SJCRH30 (cell line): ENCODE measurements at regions not wholly inside any gene's neighbourhood (a gene's known extent, or its start where the extent isn't known, plus 50 kb on each side); places are given as distances from the start of the nearest gene placed in this dataset.

Source experiments
- DNase-seq, 2 experiments: peaks; one replicate each; pipeline ENCODE4 v3.0.0-alpha.2; 2015 to 2020
- H3K27ac ChIP-seq: fragments of 250-450 bp; sonication (Bioruptor Pico); 2 replicates; pipeline ENCODE4 v1.5.1; 2020; ENCODE audit warnings: mild to moderate bottlenecking, moderate library complexity
- H3K27me3 ChIP-seq: fragments of 250-450 bp; sonication (Bioruptor Pico); 2 replicates; pipeline ENCODE4 v1.5.1; 2020; ENCODE audit warnings: mild to moderate bottlenecking, moderate library complexity
- H3K36me3 ChIP-seq: fragments of 250-450 bp; sonication (Bioruptor Pico); 2 replicates; pipeline ENCODE4 v1.5.1; 2020; ENCODE audit warnings: mild to moderate bottlenecking, moderate library complexity
- H3K4me1 ChIP-seq: fragments of 250-450 bp; sonication (Bioruptor Pico); 2 replicates; pipeline ENCODE4 v1.5.1; 2020; ENCODE audit warnings: mild to moderate bottlenecking, moderate library complexity
- H3K4me3 ChIP-seq: fragments of 250-450 bp; sonication (Bioruptor Pico); 2 replicates; pipeline ENCODE4 v1.5.1; 2020; ENCODE audit warnings: mild to moderate bottlenecking, moderate library complexity
- H3K9me3 ChIP-seq: fragments of 250-450 bp; sonication (Bioruptor Pico); replicated peaks from 2 replicates; pipeline ENCODE4 v1.5.1; 2020; ENCODE audit warnings: mild to moderate bottlenecking, moderate library complexity

DNA sequence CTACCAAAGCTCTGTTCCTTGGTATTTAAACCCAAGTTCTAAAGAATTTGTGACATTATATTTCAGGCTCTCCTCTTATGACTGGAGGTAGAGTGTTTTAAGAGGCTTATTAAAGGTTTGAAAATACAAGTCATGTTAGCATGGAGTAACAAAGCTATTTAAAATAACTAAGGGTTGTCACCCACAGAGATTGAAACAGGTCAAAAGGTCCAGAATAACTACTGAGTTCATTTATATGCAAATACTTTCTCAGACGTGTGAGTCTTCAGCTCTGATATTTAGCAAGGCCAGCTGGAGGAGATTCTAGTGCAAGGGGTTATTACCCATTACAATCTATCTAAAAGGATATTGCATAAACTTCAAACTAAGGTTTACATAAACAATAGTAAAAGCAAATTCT, 1538.8 kb upstream of the CDH8 start:
- no peaks in the 10 kb centered on the region for H3K36me3 ChIP-seq
- H3K4me3 ChIP-seq: no peak overlapping the region
- no peaks in the 10 kb centered on the region for H3K9me3 ChIP-seq
- no peaks in the 10 kb centered on the region for H3K27me3 ChIP-seq
- no peak overlapping the region for H3K27ac ChIP-seq
- H3K4me1 ChIP-seq: no peaks in the 10 kb centered on the region
- DNase-seq: no peak

DNA sequence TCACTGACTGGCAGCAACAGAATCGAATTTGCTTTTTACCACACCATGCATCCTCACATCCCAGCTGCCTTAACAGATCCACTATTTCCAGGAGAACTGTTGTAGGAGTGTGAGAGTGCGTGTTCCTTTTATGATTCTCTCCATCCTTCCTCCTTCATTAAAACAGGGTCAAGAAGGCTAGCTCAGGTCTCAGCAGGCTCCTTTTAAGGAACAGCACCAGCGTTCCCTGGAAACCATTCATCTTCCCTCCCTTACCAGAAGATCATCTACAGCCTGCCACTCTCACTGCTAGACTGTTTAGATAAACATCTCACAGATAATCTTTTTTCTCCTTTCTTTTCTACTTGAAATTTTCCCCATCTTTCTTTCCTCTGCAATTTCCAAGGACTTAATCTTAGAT, 1531.9 kb upstream of the CDH8 start:
- no peak for DNase-seq
- no peaks in the 10 kb centered on the region for H3K4me1 ChIP-seq
- H3K9me3 ChIP-seq: no peaks in the 10 kb centered on the region
- no peaks in the 10 kb centered on the region for H3K27me3 ChIP-seq
- H3K27ac ChIP-seq: no peak overlapping the region
- no peak overlapping the region for H3K4me3 ChIP-seq
- no peaks in the 10 kb centered on the region for H3K36me3 ChIP-seq

DNA sequence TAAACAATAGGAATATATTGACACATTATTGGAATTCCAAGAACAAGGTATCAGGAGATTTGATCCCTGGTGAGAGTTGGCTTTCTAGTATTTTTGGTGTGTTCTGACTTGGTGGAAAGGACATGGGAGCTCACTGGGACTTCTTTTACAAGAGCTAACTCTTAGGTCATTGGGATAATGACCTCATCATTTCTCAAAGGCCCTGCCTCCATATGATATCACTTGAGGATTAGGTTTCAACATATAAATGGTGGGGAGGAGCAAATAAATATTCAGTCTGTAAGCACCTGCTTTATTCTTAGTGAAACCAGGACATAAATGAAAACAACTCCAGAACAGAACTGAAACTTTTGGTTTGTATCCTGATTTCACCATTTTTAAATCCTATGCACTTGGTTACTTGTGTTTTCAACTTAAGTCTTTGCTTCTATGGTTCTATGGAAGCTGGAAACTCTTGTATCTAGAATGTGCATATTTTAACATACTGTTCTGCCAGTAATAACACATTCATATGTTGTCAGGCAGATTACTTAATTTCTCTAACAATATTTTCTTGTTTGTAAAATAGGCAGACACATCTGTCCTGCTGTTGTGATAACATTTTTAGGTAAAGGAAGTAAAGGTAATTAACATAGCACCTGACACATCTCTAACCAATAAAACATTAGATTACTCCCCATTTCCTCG, 1527.7 kb upstream of the CDH8 start:
- no peaks in the 10 kb centered on the region for H3K36me3 ChIP-seq
- H3K27me3 ChIP-seq: no peaks in the 10 kb centered on the region
- peak in 1 of 2 experiments; percentile 1 for DNase-seq
- no peaks in the 10 kb centered on the region for H3K4me1 ChIP-seq
- H3K4me3 ChIP-seq: no peak overlapping the region
- H3K9me3 ChIP-seq: no peaks in the 10 kb centered on the region
- no peak overlapping the region for H3K27ac ChIP-seq

DNA sequence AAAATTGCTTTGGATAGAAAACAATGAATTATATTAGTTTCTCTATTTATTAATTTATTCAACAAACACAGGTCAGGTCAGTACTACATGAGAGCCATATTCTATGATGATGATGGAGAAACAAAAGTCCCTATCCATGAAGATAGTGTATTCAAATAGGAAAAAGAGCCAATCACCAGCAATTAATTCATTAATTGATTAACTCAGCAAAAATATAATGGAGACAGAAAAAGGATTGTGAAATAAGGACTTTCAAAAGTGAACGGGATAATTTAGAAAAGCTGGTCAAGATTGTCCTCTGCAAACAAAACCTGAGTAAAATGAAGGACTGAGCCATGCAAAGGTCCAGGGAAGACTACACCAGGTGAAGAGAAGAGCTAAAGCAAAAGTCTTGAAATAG, 1517.7 kb upstream of the CDH8 start:
- no peak overlapping the region for H3K27ac ChIP-seq
- H3K4me1 ChIP-seq: no peaks in the 10 kb centered on the region
- no peak for DNase-seq
- no peaks in the 10 kb centered on the region for H3K36me3 ChIP-seq
- H3K27me3 ChIP-seq: no peaks in the 10 kb centered on the region
- H3K9me3 ChIP-seq: no peaks in the 10 kb centered on the region
- H3K4me3 ChIP-seq: no peak overlapping the region

DNA sequence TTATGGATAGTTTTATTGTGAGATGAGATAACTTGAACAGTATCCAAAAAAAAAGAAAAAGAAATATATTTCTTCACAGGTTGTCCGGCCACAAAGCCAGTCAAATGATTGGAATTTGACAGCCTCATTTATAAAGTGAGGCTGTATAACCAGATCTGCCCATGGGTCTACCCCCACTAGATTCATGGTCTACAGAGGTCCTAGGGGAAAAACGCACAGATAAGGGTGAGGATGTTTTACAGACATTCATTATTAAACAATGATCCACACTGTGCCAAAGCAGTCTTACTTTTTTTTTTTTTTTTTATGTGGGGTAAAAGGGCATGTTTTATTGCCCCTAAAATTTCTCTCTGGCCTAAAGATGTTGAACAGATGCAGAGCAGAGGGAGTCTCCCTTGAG, 1503.0 kb upstream of the CDH8 start:
- no peak for DNase-seq
- Histone ChIP-seq H3K4me1 (no peaks in the 10 kb centered on the region), H3K36me3 (no peaks in the 10 kb centered on the region), H3K9me3 (no peaks in the 10 kb centered on the region), H3K27ac (no peak overlapping the region), H3K27me3 (no peaks in the 10 kb centered on the region), H3K4me3 (no peak overlapping the region)

DNA sequence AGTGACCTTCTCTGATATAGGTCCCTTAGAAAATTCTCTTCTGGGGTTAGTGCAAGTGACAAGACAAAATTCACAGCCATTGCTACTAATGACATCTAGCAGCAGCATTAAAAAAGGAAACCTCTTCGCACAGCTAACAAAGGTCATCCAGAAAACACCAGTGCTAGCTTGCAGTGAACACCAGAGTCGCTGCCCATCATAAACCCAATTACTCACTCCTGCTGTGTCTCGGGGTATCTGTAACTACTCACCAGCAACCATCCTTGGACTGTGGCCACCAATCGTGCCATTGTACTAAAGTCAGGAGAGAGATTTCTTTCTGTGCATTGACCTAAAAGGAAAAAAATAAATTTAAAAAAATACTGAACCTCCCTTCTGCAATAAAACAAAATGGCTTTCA, 1494.7 kb upstream of the CDH8 start:
- H3K9me3 ChIP-seq: 0 out of 2 replicates have a peak, but pooled peaks cover 2% of the 10 kb centered on the region
- no peaks in the 10 kb centered on the region for H3K4me1 ChIP-seq
- DNase-seq: no peak
- no peaks in the 10 kb centered on the region for H3K27me3 ChIP-seq
- H3K36me3 ChIP-seq: no peaks in the 10 kb centered on the region
- no peak overlapping the region for H3K27ac ChIP-seq
- no peak overlapping the region for H3K4me3 ChIP-seq

DNA sequence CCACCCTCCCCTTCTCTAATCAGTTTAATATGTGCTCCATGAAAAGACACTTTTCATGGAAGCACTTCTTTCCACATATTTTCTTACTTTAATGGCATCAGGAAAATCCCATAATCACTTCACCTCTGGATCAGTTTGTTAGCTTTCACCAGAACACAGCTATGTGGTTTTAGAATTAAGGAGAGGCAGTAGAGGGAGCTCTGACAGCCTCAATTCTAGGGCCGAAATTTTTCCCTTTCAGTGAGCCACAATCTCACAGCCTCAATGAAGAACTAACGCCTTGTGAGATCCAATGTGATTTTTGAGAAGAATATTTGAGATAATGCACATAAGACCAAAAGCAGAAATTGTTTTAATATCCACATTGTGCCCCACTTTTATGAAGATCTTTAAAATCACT, 1494.0 kb upstream of the CDH8 start:
- no peak for DNase-seq
- H3K4me1 ChIP-seq: no peaks in the 10 kb centered on the region
- no peak overlapping the region for H3K27ac ChIP-seq
- H3K9me3 ChIP-seq: 0 out of 2 replicates have a peak, but pooled peaks cover 2% of the 10 kb centered on the region
- H3K36me3 ChIP-seq: no peaks in the 10 kb centered on the region
- no peaks in the 10 kb centered on the region for H3K27me3 ChIP-seq
- H3K4me3 ChIP-seq: no peak overlapping the region

DNA sequence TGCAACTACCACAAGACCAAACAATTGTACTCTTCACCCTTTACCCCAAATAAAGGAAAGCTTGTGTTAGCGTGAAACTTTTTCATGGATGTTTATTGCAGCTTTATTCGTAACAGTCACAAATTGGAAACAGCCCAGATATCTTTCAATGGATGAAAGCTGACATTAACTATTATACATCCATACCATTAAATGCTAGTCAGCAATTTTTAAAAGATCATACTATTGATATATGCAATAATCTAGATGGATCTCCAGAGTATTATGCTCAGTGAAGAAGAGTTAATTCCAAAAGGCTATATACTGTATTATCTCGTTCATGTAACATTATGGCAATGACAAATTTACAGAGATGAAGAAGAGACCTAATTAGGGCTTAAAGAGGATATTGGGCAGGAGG, 1491.2 kb upstream of the CDH8 start:
- Histone ChIP-seq H3K4me1 (no peaks in the 10 kb centered on the region), H3K36me3 (no peaks in the 10 kb centered on the region), H3K9me3 (0 out of 2 replicates have a peak, but pooled peaks cover 2% of the 10 kb centered on the region), H3K27me3 (no peaks in the 10 kb centered on the region), H3K4me3 (no peak overlapping the region), H3K27ac (no peak overlapping the region)
- no peak for DNase-seq

DNA sequence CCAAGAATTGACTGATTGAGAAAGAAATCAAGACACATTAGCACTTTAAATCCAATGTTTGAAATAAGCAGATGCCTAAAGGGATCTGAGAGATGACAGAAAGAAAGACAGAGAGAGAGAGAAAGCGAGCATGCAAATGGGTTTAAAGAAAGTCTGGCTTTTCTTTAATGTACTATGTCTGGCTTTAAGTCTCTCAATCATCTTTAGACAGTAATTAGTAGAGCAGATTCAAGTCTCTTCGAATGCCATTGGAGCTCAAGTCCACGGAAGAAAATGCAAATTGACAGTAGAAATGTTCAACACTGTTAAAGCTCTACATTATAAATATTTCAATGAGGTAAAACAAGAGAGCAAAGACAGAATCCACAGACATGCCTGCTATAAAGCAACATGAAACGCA, 1480.2 kb upstream of the CDH8 start:
- Histone ChIP-seq H3K9me3 (no peaks in the 10 kb centered on the region), H3K4me3 (no peak overlapping the region), H3K36me3 (no peaks in the 10 kb centered on the region)

DNA sequence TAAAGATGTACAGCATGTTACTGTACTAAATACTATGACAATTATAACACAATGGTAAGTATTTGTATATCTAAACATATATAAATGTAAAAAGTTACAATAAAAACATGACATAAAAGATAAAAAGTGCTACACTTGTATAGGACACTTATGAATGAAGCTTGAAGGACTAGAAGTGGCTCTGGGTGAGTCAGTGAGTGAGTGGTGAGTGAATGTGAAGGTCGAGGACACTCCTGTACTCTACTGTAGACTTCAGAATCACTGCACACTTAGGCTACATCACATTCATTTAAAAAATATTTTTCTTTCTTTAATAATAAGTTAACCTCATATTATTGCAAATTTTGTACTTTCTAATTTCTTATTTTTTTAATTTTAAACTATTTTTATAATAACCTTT, 1476.7 kb upstream of the CDH8 start:
- Histone ChIP-seq H3K9me3 (no peaks in the 10 kb centered on the region), H3K4me3 (no peak overlapping the region), H3K27me3 (no peaks in the 10 kb centered on the region), H3K27ac (no peak overlapping the region), H3K4me1 (no peaks in the 10 kb centered on the region), H3K36me3 (no peaks in the 10 kb centered on the region)
- DNase-seq: no peak

More for the DNA sequence above, 1480.2 kb upstream of the CDH8 start:
- no peaks in the 10 kb centered on the region for H3K27me3 ChIP-seq
- no peak for DNase-seq
- no peaks in the 10 kb centered on the region for H3K4me1 ChIP-seq
- H3K27ac ChIP-seq: no peak overlapping the region

DNA sequence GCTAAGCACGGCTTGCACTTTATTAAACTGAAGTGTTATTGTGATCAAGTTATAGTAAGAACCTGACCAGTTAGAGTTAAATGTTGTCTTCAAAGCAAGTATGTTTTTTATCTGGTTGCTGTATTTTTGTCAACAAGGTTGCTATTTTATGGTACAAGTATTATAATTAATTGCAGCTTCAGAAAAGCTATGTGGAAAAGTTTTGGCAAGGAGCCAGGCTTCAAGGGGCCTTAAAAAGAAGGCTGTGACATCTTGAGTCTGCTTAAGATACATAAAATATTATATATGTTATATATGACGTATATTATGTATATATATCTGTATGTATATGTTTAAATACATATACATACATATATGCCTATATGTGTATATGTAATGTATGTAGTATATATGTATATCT, 1461.2 kb upstream of the CDH8 start:
- Histone ChIP-seq H3K4me3 (no peak overlapping the region), H3K36me3 (no peaks in the 10 kb centered on the region), H3K4me1 (no peaks in the 10 kb centered on the region), H3K27me3 (no peaks in the 10 kb centered on the region), H3K27ac (no peak overlapping the region), H3K9me3 (no peaks in the 10 kb centered on the region)
- no peak for DNase-seq

DNA sequence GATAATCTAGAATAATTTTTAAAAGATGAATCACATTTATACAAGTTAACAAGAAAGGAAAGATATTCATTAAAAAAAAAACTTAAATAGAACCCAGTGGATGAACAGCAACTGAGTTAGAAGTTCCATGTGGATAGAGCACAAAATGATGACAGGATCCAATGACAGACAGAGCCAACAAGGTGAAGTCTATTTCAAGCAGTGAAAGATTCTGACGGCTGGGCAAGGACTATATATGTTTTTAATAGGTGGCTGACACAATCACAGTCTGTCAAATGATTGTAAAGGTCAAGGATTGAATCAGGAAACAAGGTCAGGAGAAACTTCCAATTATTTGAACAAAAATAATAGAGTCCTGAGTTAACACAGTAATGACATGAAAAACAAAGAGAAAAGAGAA, 1460.0 kb upstream of the CDH8 start:
- Histone ChIP-seq H3K4me1 (no peaks in the 10 kb centered on the region), H3K27me3 (no peaks in the 10 kb centered on the region), H3K36me3 (no peaks in the 10 kb centered on the region), H3K27ac (no peak overlapping the region), H3K9me3 (no peaks in the 10 kb centered on the region), H3K4me3 (no peak overlapping the region)
- no peak for DNase-seq

DNA sequence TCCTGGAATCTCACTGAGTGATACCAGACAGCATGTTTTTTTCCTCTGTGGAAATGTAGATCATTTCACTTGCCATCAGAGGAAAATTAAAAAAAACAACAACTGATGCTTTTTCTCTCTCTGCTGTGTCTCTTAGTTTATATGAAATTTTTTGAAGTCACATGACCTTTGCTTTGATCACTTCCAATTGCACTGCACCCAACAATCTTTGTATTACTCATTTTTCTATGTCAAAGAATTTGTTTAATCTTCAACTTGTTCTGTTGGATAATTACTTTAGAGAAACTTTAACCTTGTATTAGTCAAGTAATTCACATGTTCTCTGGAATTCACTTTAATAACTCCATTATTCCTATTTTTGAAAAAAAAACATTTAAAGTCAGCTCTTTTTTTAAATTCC, 1452.7 kb upstream of the CDH8 start:
- H3K4me3 ChIP-seq: no peak overlapping the region
- no peak overlapping the region for H3K27ac ChIP-seq
- H3K9me3 ChIP-seq: no peaks in the 10 kb centered on the region
- DNase-seq: no peak
- H3K36me3 ChIP-seq: no peaks in the 10 kb centered on the region
- H3K27me3 ChIP-seq: no peaks in the 10 kb centered on the region
- no peaks in the 10 kb centered on the region for H3K4me1 ChIP-seq

DNA sequence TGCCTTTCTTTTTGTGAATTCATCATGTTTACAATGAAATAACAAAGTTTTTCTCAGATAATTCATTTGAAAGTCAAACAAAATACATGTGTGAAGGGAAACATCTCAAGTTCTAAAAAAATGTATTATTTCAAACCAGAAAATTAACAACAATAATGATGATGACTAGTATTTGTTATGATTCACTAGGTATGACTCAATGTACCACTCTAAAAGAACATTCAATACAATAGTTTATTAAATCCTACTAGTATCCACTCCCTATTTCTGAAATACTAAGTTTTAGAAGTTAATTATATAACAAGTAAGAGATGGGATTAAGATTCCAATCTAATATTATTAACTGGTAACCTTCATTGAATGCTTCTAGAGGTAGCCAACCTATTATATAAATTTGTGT, 1444.8 kb upstream of the CDH8 start:
- no peak for DNase-seq
- Histone ChIP-seq H3K4me1 (no peaks in the 10 kb centered on the region; the same call in 1 of the 2 replicates), H3K36me3 (no peaks in the 10 kb centered on the region), H3K27me3 (no peaks in the 10 kb centered on the region), H3K27ac (no peak overlapping the region), H3K4me3 (no peak overlapping the region), H3K9me3 (no peaks in the 10 kb centered on the region)

DNA sequence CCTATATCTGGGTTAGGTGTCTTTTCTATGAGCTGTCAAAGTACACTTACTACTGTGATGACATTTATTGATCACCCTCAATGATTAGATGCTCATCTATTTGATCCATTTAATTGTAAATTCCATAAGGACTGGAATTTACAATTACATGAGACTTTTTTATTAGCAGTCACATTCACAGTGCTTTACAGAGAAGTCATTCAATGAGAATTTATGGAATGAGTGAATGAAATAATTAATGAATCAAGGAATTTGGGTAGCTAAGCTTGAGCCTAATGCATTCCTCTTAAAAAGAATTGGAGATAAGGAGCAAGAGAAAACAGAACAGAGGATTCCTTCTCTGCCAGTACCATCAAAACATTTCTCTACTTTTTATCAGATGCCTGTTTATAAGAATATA, 1437.5 kb upstream of the CDH8 start:
- Histone ChIP-seq H3K4me1 (no peaks in the 10 kb centered on the region; the same call in 1 of the 2 replicates), H3K36me3 (no peaks in the 10 kb centered on the region), H3K9me3 (no peaks in the 10 kb centered on the region), H3K27ac (no peak overlapping the region), H3K4me3 (no peak overlapping the region), H3K27me3 (no peaks in the 10 kb centered on the region)
- no peak for DNase-seq

DNA sequence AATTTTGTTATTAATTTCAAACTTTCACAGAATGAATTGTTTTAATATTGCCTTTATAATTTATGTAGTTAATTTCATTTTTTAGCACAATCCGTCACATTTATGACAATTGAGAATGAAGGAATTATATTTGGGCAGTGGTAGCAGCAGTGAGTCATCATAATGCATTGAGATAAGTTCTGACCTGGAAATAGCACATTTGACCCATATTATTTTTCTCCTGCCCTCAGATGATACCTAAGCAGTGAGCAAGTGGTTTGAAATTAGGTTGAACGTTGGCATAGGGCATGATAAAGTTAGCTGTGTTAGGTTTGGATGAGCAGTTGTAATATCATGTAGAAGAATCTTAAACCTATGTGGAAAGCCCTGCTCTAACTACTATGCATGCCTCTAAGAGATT, 1431.3 kb upstream of the CDH8 start:
- no peaks in the 10 kb centered on the region for H3K9me3 ChIP-seq
- no peak overlapping the region for H3K27ac ChIP-seq
- H3K36me3 ChIP-seq: no peaks in the 10 kb centered on the region
- no peak overlapping the region for H3K4me3 ChIP-seq
- H3K27me3 ChIP-seq: no peaks in the 10 kb centered on the region
- DNase-seq: no peak
- no peaks in the 10 kb centered on the region for H3K4me1 ChIP-seq
